ENCODE measurements at regions not wholly inside any gene's neighbourhood (a gene's known extent, or its start where the extent isn't known, plus 50 kb on each side); places are given as distances from the start of the nearest gene placed in this dataset.

DNA sequence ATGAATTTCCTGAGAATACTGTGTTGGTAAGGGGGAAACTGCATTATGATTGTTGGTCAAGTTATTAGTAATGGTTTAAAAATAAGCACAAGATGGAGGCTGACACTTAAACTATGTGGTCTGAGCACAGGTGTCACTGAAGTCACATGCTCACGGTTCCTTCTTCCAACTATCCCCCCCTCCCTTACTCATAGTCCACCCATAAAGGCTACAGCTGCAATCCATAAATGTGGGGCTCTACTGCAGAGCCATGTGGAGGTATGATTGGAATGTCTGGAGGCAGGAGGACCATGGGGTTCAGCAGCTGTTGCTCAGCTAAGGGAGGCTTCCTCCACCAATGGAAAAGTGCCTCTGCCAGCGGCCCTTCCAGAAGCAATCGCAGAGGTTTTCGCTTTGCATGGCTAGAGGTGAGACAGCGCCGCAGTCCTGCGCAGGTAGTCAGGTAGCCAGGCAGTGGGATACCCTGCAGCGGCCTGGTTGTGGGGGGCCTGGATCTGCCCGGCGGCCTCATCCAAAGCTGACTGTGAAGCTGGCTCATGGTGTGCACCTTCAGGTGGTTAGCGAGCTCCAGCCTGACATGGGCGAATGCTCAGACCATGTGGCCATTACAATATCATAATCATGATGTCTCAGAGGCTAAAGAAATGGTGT lies 249.6 kb downstream of the DCDC2C start:
- intact Hi-C loops (cut with DNase I, micrococcal nuclease): no loop called here
- H3K4me3 ChIP-seq (ENCODE audit: low read length): no peak overlapping the region
- Mint-ChIP-seq H3K9me3 (peaks cover 4% of the 10 kb centered on the region), H3K4me1 (ENCODE audit: low read depth) (no peaks in the 10 kb centered on the region), H3K4me3 (no peak overlapping the region), H3K27me3 (no peaks in the 10 kb centered on the region), H3K27ac (no peak overlapping the region), H3K36me3 (ENCODE audit: low read depth) (no peaks in the 10 kb centered on the region)
- ChIA-PET POLR2A (no interaction called here), CTCF (no interaction called here)
- no peaks in the 10 kb centered on the region for H3K4me1 ChIP-seq (ENCODE audit: insufficient read depth, low read length)
- H3K36me3 ChIP-seq (ENCODE audit: insufficient read depth, low read length): no peaks in the 10 kb centered on the region
- TF ChIP-seq, protein P1, sequence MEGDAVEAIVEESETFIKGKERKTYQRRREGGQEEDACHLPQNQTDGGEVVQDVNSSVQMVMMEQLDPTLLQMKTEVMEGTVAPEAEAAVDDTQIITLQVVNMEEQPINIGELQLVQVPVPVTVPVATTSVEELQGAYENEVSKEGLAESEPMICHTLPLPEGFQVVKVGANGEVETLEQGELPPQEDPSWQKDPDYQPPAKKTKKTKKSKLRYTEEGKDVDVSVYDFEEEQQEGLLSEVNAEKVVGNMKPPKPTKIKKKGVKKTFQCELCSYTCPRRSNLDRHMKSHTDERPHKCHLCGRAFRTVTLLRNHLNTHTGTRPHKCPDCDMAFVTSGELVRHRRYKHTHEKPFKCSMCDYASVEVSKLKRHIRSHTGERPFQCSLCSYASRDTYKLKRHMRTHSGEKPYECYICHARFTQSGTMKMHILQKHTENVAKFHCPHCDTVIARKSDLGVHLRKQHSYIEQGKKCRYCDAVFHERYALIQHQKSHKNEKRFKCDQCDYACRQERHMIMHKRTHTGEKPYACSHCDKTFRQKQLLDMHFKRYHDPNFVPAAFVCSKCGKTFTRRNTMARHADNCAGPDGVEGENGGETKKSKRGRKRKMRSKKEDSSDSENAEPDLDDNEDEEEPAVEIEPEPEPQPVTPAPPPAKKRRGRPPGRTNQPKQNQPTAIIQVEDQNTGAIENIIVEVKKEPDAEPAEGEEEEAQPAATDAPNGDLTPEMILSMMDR (IDR thresholded peaks at IDR 0.05): no peak
- H3K27me3 ChIP-seq (ENCODE audit: control insufficient read depth in 1 of 2, insufficient read depth in 2 of 2, low read length in 2 of 2): no peaks in the 10 kb centered on the region
- H3K27ac ChIP-seq (ENCODE audit: low read depth in 1 of 2, low read length in 2 of 2): no peak overlapping the region
- ATAC-seq (ENCODE audit: poor library complexity): no peak
- no peak for DNase-seq
- peaks cover 0 to 30% of the 10 kb centered on the region in 2 experiments for H3K9me3 ChIP-seq (ENCODE audit: control insufficient read depth in 1 of 2, insufficient read depth in 1 of 2, low read length in 2 of 2)

DNA sequence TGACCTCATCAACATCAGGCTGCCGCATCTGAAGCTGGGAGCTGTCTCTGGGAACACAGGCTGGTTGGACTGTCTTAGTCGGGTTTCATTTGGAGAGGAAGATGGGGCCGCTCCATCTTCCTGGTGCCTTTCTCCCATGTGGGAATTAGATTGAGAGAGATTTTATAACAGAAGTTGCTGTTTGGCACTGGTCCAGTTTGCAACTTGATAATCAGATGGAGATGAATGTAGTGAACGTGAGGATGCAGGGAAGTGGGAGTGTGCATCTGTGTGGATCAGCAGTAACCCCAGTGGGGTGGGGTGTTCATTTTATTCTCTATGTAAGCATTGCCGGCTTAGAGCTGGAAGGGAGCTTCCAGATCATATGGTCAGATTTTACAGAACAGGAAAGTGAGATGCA lies 250.9 kb downstream of the DCDC2C start:
- no peak overlapping the region for H3K27ac ChIP-seq (ENCODE audit: low read depth in 1 of 2, low read length in 2 of 2)
- Mint-ChIP-seq H3K36me3 (ENCODE audit: low read depth) (no peaks in the 10 kb centered on the region), H3K4me1 (ENCODE audit: low read depth) (no peaks in the 10 kb centered on the region), H3K27me3 (no peaks in the 10 kb centered on the region), H3K9me3 (no peaks in the 10 kb centered on the region), H3K4me3 (no peak overlapping the region), H3K27ac (no peak overlapping the region)
- H3K36me3 ChIP-seq (ENCODE audit: insufficient read depth, low read length): no peaks in the 10 kb centered on the region
- TF ChIP-seq, protein P1 (IDR thresholded peaks at IDR 0.05): no peak
- POLR2A ChIA-PET: no interaction called here
- H3K4me3 ChIP-seq (ENCODE audit: low read length): no peak overlapping the region
- CTCF ChIA-PET: no interaction called here
- H3K9me3 ChIP-seq (ENCODE audit: control insufficient read depth in 1 of 2, insufficient read depth in 1 of 2, low read length in 2 of 2): peaks cover 0 to 30% of the 10 kb centered on the region in 2 experiments
- DNase-seq: no peak
- no peaks in the 10 kb centered on the region for H3K4me1 ChIP-seq (ENCODE audit: insufficient read depth, low read length)
- H3K27me3 ChIP-seq (ENCODE audit: control insufficient read depth in 1 of 2, insufficient read depth in 2 of 2, low read length in 2 of 2): no peaks in the 10 kb centered on the region
- intact Hi-C loops (cut with DNase I, micrococcal nuclease): no loop called here
- ATAC-seq (ENCODE audit: poor library complexity): no peak

DNA sequence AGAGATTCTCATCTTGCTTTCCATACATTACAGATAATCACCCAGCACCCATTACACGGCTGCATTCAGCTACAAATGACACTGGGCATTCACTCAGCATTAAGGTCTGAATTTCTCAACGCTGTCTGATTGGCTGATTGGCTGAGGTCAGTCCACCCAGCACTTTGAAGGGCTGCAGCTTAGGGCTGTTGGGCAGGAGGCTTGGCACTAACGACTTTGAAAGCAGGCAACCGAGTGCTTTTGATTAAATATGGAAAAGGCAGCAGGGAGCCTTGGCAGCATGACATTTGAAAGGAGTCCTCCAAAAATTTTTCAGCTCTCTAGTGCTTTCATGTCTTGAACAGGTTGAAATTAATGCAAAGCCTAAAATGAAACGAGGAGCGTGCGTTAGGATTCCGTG lies 253.0 kb downstream of the DCDC2C start:
- Mint-ChIP-seq H3K27ac (no peak overlapping the region), H3K27me3 (peaks cover 4% of the 10 kb centered on the region), H3K36me3 (ENCODE audit: low read depth) (no peaks in the 10 kb centered on the region), H3K4me1 (ENCODE audit: low read depth) (no peaks in the 10 kb centered on the region), H3K9me3 (no peaks in the 10 kb centered on the region), H3K4me3 (no peak overlapping the region)
- ATAC-seq (ENCODE audit: poor library complexity): no peak
- H3K4me3 ChIP-seq (ENCODE audit: low read length): no peak overlapping the region
- ChIA-PET CTCF (no interaction called here), POLR2A (no interaction called here)
- TF ChIP-seq, protein P1 (IDR thresholded peaks at IDR 0.05): no peak
- no peaks in the 10 kb centered on the region for H3K4me1 ChIP-seq (ENCODE audit: insufficient read depth, low read length)
- DNase-seq: no peak
- H3K9me3 ChIP-seq (ENCODE audit: control insufficient read depth in 1 of 2, insufficient read depth in 1 of 2, low read length in 2 of 2): peaks cover 0 to 22% of the 10 kb centered on the region in 2 experiments
- H3K27ac ChIP-seq (ENCODE audit: low read depth in 1 of 2, low read length in 2 of 2): no peak overlapping the region
- intact Hi-C loops (cut with DNase I, micrococcal nuclease): no loop called here
- no peaks in the 10 kb centered on the region for H3K36me3 ChIP-seq (ENCODE audit: insufficient read depth, low read length)
- no peaks in the 10 kb centered on the region for H3K27me3 ChIP-seq (ENCODE audit: control insufficient read depth in 1 of 2, insufficient read depth in 2 of 2, low read length in 2 of 2)

All from CD4-positive, alpha-beta T cell (primary cell).